ENCODE measurements at regions not wholly inside any gene's neighbourhood (a gene's known extent, or its start where the extent isn't known, plus 50 kb on each side); places are given as distances from the start of the nearest gene placed in this dataset.

- TF ChIP-seq CTCF (IDR thresholded peaks at IDR 0.05) (no peak), POLR2A (IDR thresholded peaks at IDR 0.05) (no peak)
Observed at GRCh38 chr9:3127564-3127963, 283.7 kb upstream of the PUM3 start.

All from heart left ventricle (tissue), 13 donors.